ENCODE measurements at regions not wholly inside any gene's neighbourhood (a gene's known extent, or its start where the extent isn't known, plus 50 kb on each side); places are given as distances from the start of the nearest gene placed in this dataset.
A peak's percentile ranks its signal among the peaks of the same experiment; 100 is the strongest.

DNA sequence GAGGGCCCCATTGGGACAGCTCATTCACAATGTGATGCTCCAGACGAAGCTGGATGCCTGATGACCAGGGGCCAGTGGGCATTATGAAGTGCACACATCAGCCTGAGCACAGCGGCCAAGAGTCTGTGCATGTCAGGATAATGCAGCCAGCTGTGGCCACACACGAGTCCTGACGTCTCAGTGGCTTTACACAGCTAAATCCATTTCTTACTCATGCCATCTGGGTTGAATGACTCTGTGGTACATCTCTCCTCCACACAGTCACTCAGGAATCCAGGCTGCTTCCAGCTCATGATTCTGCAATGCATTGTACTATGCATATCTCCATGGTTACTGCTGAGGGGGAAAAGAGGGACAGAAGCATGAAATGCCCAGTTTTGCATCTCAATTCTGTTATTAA is 123.6 kb downstream of the PRLHR start:
- peak; percentile 84 for DNase-seq (ENCODE audit: low read depth, low spot score)

DNA sequence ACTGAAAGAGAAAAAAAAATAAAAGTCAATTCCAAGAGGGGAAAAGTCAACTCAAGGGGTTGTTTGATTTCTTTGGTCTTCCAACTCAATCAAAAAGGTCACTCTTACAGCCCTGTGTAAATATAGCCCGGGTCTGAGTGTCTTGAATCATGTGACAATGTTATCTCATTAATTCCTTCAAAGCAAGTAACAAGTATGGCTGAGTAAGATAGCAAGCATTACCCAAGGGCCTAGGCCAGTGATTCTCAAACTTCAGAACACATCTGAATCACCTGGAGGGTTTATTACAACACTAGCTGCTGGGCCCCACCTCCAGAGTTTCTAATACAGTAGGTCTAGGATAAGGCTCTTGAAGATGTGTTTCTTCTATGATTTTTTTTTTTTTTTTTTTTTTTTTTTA is 125.0 kb downstream of the PRLHR start:
- no peak for DNase-seq (ENCODE audit: low read depth, low spot score)

DNA sequence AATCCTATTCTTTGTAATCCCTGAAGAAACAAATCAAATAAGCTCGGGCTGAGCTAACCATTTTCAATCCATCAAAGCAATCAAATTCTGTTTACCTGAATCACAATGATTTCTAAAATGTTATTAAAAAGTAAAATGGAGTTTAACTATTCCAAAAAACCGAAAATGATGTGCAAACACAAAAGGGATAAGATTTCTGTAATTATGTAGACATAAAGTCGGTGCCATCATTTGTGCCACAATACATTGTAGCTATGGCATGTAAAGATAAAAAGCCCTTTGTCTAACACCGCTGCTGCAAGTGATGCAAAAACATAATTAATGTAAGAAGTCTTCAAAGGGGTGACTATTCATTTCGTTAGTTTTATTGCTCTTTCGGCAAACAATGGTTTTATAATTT is 125.1 kb upstream of the FAM204A start:
- DNase-seq (ENCODE audit: low read depth, low spot score) = no peak

DNA sequence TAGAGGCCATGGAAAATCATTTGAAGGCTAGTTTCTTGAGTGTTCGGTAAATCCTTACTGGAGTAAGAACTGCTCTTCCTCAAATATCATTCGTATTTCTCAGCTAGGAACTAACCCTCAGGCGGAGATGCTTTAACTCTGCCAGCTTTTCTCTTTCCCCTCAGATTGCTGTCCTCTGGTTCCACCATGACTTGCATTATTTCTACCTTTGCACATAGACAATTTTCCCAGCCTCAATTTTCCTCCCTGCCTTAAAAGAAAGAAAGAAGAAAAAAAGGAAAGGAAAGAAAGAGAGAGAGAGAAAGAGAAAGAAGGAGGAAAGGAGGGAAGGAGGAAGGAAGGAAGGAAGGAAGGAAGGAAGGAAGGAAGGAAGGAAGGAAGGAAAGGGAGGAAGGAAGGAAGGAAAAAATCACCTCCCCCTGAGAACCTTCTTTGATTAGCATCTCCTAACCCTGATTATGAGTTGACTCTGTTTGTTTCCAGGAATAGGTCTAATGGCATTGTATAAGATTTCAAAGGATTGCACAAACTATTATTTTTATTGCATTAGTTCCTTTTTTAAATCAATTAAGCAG is 123.3 kb upstream of the FAM204A start:
- DNase-seq (ENCODE audit: low read depth, low spot score) = no peak

DNA sequence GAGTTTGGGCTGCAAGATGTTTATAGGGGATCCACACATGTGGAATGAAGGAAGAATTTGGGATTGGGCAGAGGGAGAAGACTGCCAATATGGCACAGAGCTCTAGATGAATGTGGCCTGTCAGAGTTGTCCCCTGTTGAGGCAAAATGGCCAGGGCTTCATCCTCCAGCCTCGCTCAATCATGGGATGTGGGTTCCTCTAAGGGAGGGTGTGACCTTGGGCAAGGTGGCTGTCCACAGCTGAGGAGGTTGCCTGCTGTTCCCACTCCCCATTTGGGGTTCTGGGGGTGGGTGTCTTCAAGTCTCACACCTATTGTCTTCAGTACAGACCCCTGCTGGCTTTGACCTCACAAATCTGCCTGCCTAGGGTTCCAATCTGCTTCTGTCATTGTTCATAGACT is 121.6 kb upstream of the FAM204A start:
- no peak for DNase-seq (ENCODE audit: low read depth, low spot score)

DNA sequence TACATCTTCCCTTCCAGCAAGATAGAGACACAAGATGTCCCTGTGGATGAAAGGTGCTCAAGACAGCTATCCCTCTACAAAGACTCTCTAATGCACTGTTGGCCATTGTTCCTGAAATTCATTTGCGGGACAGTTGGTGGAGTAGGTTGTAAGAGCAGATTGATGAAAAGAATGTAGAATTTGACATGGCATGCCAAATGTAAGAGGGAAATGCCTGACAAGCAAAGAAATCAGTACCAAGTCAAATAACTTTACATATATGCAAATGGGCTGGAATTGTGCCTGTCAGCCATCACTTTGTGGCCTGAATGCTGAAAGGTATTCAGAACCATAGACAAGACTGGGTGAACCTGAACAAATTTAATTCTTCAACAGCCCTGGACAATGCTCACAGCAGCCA is 120.3 kb upstream of the FAM204A start:
- no peak for DNase-seq (ENCODE audit: low read depth, low spot score)

DNA sequence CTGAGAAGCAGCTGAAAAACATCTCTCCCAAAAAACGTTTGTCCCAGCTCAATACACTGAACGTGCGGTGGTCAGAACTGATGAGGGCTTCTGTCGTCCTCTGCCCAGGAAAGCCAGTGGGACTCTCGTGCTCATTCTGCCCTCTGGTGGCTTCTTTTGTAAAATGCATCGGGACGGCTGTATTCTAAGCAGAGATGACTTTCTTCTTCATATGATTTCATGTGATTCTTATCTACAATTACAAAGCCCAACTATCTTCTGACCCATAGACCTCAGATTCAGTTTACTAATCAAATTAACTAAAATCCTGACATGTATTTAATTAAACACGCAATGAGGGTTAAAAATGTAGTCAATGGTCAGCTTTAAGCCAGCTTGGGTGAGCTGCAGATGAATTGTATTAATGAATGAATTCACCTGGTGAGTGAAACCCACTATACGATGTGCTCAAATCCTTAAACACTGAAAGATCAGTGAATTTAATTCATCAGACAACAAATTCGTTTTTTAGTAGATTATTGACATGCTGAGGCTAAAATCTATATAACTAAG is 117.6 kb upstream of the FAM204A start:
- peak; percentile 85 for DNase-seq (ENCODE audit: low read depth, low spot score)

DNA sequence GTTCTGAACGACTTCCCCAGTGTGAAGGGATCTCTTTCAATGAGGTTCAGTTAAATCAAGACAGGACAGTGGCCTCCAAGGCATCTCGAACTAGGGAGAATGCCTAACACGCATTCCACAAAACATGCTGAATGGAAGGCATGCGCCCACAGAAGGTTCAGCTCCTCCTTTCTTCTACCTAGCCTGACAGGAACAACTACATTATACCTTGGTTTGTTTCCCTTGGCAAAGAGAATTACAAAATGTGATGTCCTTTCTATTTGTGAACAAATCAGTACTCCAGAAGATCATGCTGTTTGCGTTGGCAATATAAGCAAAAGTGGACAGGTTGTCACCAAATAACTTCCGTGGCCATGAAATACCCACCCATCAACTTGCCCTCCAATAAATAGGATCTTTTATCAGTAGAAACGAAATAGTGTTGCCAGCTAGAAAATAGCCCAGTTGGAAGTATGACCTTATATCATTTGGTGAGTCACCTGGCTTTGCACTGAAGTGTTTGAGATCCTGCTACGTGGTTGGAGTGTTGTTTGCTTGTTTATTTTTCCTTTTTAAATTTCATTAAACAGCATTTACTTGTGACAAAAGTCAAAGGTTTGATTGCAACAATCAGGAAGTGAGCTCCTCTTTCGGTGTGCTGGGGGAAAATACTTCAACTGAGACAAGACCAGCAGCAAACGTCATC is 117.0 kb upstream of the FAM204A start:
- DNase-seq (ENCODE audit: low read depth, low spot score) = no peak

DNA sequence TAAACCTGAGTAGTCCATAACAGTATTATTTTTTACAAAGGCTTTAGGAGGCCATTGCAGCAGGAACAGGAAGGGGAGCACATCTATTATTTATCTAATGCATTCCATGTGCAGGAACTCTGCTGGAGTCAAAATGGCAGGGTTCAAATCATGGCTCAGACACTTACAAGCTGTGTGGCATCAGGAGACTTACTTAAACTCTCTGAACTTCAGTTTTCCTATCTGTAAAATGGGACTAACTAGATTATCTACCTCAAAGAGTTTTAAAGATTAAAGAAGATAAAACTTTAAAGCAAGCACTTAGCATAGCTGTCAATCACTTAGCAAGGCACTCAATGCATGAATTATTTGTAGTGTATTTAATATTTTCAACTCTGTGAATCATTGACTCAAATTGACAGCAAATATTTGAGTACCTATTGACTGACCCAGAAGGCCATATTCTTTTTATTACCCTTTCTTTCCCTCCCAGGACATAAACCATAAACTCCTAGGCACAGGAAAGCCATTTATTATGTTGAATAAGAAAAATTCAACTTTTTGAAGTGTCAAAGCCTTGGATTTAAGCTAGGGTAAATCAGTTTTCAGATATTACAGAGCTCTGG is 115.8 kb upstream of the FAM204A start:
- no peak for DNase-seq (ENCODE audit: low read depth, low spot score)

DNA sequence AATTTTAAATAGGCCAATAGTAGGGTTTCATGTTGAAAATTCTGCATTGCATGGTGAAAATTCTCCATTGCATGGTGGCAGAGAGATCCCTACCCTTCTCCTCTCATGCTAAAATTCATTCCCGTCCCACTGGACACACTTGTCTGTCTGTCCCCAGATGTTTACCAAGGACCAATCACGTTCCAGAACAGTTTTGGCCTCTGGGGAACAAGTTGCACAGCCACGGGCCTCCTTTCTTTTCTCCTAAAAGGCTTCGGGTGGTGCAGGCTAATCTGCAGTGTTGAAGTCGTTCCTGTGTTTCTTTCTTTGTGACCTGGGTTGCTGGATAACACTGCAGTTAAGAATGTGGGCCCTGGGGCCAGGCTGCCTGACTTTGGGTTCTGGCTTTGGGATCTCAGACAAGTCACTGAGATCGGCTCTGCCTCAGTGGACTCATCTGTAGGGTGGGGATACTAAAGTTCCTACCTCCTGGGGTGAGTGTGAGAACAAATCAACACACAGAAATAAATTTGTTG is 113.1 kb upstream of the FAM204A start:
- DNase-seq (ENCODE audit: low read depth, low spot score) = no peak

DNA sequence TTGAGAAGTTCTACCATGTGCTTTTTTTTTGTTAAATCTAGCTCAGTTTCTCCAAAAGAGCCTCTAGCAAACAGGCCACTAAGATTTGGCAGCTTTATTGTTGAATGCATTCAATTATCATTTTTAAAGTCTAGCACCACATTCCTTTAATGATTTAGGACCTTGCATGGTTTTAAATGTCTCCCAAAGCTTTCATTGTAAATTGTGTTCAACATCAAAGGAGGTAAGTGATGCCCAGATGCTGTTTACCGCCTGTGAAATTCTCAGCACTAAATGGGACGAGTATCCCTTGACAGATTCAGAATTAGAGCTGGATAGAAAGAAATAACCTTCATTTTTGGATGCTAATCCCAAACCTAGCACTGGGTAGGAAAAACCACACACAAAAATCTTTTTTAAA is 112.1 kb upstream of the FAM204A start:
- DNase-seq (ENCODE audit: low read depth, low spot score) = no peak

DNA sequence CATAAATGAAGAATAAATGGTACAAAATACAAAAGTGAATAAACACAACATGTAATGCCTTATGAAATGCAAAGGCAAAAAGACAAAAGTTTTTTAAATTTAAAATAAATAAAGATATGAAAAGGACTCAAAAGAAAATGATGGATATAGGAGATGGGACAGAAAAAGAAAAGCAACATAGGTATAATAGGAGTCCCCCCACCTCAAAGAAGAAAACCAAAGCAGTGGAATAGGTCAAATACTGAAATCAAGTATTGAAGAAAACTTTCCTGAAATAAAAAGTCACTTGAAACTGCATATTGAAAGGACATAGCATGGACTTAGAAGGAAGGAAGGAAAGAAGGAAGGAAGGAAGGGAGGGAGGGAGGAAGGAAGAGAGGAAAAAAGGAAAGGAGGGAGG is 110.0 kb upstream of the FAM204A start:
- no peak for DNase-seq (ENCODE audit: low read depth, low spot score)

DNA sequence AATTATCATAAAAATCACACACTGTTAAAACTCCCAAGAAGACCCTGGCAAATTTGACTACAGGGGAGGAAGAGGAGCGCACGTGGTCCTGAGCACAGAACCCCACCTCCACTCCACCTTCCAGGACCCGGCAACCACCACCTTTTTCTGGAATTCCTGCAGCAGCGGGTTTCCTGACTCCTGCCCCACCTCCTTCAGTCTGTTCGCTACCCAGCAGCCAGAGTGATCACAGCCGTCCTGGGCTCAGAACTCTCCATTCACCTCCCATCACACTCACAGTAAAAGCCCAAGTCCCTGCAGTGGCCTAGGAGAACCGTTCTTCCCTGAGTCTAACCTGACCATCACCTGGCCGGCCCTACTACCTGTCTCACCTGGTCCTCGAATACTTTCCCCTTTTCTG is 107.4 kb upstream of the FAM204A start:
- DNase-seq (ENCODE audit: low read depth, low spot score) = no peak

DNA sequence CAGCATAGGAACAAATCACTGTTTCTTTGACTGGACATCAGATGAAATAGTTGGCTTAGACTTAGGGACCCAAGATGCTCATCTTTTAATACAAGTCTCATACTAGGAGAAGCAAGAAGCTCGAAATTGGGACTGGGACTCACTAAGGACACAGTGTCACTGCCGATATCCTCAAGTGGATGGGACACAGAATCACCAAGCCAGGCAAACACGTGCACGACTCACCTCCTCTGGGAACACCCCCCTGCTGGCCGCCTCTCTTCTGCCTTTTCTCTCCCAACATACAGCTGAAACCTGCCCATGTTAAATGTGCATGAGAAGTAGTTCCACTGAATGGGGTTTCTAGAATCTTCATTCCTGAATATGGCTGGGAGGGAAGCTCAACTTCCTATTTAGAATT is 106.6 kb upstream of the FAM204A start:
- no peak for DNase-seq (ENCODE audit: low read depth, low spot score)

DNA sequence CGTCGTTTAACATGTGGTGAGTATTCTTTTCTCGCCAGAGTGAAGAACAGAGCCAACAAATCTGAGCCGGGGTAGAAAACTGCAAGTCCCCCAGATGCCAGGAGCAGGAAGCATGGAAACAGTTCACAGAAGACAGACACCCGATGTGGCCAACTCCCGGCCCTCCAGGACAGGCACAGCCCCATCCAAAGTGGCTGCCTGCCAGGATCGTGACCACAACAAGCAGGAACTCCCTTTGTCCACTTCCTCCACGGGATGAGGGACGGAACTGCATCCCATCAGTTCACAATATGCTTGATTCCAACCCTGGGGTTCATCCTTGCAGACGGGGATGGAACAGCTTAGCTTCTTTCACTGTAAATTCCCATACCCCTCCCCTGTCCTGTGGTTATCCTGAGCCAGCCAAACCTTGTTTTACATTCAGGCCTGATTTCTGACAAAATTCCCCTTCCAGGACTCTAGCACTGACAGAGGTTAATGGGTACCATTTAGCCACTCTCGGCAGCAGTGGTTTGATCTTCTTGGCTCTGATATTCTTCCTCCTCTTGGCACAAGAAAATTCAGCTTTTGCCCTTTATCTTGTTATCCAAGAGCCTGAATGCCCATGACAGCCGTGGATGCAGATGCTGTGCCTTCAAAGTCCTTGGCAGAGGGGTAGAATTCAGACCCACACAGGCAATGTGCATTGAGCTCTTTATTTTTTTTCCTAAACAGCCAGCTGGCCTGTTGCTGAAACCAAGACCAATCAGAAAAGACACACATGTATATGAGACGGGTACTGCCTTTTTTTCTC is 105.5 kb upstream of the FAM204A start:
- DNase-seq (ENCODE audit: low read depth, low spot score) = peak; percentile 56

DNA sequence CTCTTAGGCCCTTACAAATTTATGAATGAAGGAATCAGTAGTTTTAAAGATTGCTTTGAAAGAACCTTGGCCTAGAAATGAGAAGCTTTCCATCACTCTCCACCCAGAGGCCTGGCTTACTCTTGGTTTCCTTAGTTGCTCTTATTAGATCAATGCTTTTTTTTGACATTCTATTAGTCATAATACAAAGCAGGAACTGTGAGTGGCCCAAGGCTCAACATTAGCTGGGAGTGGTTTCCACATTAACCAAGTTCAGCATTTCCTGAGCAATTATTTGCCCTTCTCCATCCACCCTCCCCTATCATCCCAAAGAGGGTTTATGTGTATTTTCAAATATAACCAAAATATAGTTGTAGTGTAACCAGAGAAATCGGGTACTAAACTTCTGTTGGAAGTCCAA is 103.4 kb upstream of the FAM204A start:
- DNase-seq (ENCODE audit: low read depth, low spot score) = no peak

DNA sequence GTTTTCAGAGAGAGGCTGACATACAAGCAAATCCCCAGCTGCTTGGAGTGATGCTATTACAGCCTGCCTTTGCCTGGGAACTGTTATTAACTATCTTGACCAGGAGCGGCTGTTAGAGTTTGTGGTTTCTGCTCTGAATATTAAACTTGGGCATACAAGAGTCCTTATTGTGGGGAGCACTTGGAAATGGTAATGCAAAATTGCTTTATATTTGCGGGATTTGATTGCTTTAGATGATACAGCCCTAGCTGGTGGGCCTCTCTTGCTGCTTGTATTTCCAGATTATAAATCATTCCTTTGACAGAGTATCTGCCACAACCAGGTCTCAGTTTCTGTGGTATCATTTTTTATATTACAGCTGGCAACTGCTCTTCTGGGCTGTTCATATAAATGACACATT is 101.9 kb upstream of the FAM204A start:
- DNase-seq (ENCODE audit: low read depth, low spot score) = no peak

DNA sequence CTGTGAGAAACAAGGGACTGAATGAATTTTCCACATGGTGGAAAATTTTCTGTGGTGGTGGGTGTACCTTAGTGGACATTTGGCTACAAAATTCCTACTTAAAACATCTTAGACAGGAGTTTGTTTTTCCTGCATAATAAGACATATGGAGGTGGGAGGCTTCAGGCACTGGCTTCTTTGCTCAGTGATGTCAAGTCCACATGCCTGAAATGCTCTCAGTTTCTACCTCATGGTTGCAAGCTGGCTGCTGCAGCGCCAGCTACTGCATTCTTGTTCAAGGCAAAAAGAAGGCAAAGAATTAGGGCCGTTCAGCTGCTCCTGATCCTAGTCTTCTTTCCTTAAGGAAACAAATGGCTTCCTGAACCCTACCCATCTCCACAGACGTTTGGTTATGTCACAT is 99.9 kb upstream of the FAM204A start:
- no peak for DNase-seq (ENCODE audit: low read depth, low spot score)

DNA sequence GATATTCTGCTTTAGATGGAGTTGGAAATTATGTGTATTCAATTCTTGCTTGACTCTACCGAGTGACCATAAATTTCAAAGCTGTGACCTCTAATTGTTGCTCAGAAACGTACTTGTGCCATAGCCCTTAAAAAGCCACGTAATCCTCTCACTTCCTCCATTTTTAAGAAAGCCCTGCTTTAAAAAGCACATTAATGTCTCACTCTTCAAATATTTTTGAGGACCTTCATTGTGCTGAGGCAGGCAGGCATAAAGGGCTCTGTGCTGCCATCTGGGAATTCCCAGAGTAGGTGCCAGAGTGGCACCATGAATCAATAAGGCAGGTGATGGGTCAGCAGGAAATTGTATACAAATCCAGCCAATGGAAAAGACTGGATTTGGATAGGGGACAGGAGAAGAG is 97.7 kb upstream of the FAM204A start:
- DNase-seq (ENCODE audit: low read depth, low spot score) = no peak

DNA sequence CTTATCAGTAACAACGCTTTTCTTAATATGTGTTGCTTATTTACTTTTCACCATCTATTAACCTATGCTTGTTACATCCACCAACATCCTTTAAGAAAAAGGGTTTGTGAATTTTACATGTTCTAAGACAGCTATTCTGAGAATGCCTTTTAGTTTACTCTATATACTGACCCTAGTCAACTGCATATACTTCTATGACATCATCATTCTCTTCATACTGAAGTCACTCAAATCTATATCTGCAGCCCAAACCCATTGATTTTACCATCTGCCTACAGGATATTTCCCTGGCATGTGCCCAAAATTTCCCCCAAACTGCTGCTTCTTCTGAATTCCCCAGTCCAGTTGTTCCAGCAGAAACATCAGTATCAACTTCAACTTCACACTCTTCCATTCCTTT is 94.6 kb upstream of the FAM204A start:
- DNase-seq (ENCODE audit: low read depth, low spot score) = no peak

DNA sequence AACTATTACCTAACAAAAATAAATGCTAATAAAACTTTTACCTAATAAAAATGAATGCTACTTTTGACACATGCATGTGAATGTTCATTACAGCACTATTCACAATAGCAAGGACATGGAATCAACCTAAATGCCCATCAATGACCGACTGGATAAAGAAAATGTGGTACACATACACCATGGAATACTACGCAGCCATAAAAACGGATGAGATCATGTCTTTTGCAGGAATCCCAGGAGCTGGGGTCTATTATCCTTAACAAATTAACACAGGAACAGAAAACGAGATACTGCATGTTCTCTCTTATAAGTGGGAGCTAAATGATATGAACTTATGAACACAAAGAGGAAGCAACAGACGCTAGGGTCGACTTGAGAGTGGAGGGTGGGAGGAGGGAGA is 88.1 kb upstream of the FAM204A start:
- DNase-seq (ENCODE audit: low read depth, low spot score) = no peak

DNA sequence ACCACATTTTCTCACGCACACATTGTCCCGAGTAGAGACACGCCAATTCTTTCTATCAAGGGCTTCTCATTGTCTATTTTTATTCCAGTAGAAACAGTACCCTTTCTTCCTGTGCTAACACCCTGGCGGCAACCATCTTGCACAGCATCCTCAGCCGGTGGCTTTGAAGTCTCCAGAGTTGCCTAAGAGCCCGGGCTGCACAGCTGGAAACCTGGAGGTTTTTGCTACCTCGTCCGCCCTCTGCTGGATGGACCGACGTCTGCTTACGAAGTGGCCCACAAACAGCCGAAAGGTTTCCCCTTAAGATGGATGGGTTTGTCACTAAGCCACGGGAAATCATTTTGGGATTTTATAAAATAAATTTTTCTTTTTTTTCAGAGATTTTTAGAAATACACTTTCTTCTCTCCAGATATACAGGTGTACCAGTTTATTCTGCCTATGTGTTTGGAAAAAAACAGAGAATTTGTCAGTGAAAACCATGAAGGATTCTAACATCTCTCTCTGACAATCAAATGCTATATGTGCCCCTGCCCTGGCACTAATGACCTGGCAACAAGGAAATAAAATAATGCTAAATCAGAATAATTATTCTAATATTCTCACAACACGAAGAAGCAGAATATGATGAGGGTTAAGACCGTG is 81.8 kb upstream of the FAM204A start:
- peak; percentile 93 for DNase-seq (ENCODE audit: low read depth, low spot score)
